WTC11 (cell line): ENCODE measurements at regions not wholly inside any gene's neighbourhood (a gene's known extent, or its start where the extent isn't known, plus 50 kb on each side); places are given as distances from the start of the nearest gene placed in this dataset.

Experiments used
- ATAC-seq: fragments of 200-7000 bp; cut with Tn5 transposase; 2 replicates; pipeline ENCODE4 v1.10.0; 2021; ENCODE audit warnings: mild to moderate bottlenecking, moderate library complexity
- CTCF ChIA-PET: fragments of 300-600 bp; sonication (Branson Sonifier 250); formaldehyde crosslinking; loops from one replicate; lab custom pipeline; 2021; ENCODE audit warnings: antibody characterized with exemption; lab: Charles Lee
- POLR2A ChIA-PET: fragments of 350-600 bp; sonication (Branson Sonifier 250); formaldehyde crosslinking; loops from one replicate; lab custom pipeline; 2021; ENCODE audit warnings: antibody characterized with exemption; lab: Charles Lee
- DNase-seq: peaks from one replicate; pipeline ENCODE4 v3.0.0; 2021; ENCODE audit warnings: low spot score
- H3K27ac Mint-ChIP-seq: 2 replicates; pipeline ENCODE4 v1.8.0; 2021; ENCODE audit warnings: mixed read lengths
- H3K27me3 Mint-ChIP-seq: 2 replicates; pipeline ENCODE4 v1.8.0; 2021; ENCODE audit warnings: low read depth, mild to moderate bottlenecking, moderate library complexity, mixed read lengths
- H3K36me3 Mint-ChIP-seq: 2 replicates; pipeline ENCODE4 v1.8.0; 2021; ENCODE audit warnings: mixed read lengths
- H3K4me1 Mint-ChIP-seq: 2 replicates; pipeline ENCODE4 v1.8.0; 2022; ENCODE audit warnings: mixed read lengths
- H3K4me3 Mint-ChIP-seq: 2 replicates; pipeline ENCODE4 v1.8.0; 2021; ENCODE audit warnings: mild to moderate bottlenecking, moderate library complexity, mixed read lengths
- H3K9me3 Mint-ChIP-seq: 2 replicates; pipeline ENCODE4 v1.8.0; 2021; ENCODE audit warnings: mixed read lengths
- CREM ChIP-seq: sonication (generic); formaldehyde crosslinking; IDR thresholded peaks from 2 replicates; pipeline ENCODE4 v1.8.1; 2022; ENCODE audit warnings: mild to moderate bottlenecking, missing genetic modification reagents, moderate library complexity
- E2F4 ChIP-seq: sonication (generic); formaldehyde crosslinking; IDR thresholded peaks from 2 replicates; pipeline ENCODE4 v1.8.1; 2022; ENCODE audit warnings: low read depth, mild to moderate bottlenecking, moderate library complexity, missing genetic modification reagents, borderline replicate concordance
- ESRRA ChIP-seq: sonication (generic); formaldehyde crosslinking; IDR thresholded peaks from 2 replicates; pipeline ENCODE4 v1.8.1; 2022; ENCODE audit warnings: mild to moderate bottlenecking, missing genetic modification reagents, borderline replicate concordance
- FOXP1 ChIP-seq: sonication (generic); formaldehyde crosslinking; IDR thresholded peaks from 2 replicates; pipeline ENCODE4 v1.8.0; 2022; ENCODE audit warnings: missing genetic modification reagents, mild to moderate bottlenecking, moderate library complexity, borderline replicate concordance
- IRF2 ChIP-seq: sonication (generic); formaldehyde crosslinking; IDR thresholded peaks from 2 replicates; pipeline ENCODE4 v1.8.0; 2022; ENCODE audit warnings: low read depth, missing genetic modification reagents, borderline replicate concordance
- OVOL2 ChIP-seq: fragments of 250-450 bp; sonication (Bioruptor Pico); IDR thresholded peaks from 2 replicates; pipeline ENCODE4 v1.9.0; 2021; ENCODE audit warnings: mild to moderate bottlenecking, borderline replicate concordance
- RELA ChIP-seq: sonication (generic); formaldehyde crosslinking; IDR thresholded peaks from 2 replicates; pipeline ENCODE4 v1.8.1; 2022; ENCODE audit warnings: missing genetic modification reagents, mild to moderate bottlenecking, borderline replicate concordance
- SP1 ChIP-seq: sonication (generic); formaldehyde crosslinking; conservative IDR thresholded peaks from 2 replicates; pipeline ENCODE4 v1.8.1; 2022; ENCODE audit warnings: missing genetic modification reagents
- TEAD1 ChIP-seq: sonication (generic); formaldehyde crosslinking; IDR thresholded peaks from 2 replicates; pipeline ENCODE4 v1.8.0; 2022; ENCODE audit warnings: mild to moderate bottlenecking, missing genetic modification reagents
- USF2 ChIP-seq: sonication (generic); formaldehyde crosslinking; IDR thresholded peaks from 2 replicates; pipeline ENCODE4 v1.8.1; 2023; ENCODE audit warnings: mild to moderate bottlenecking, missing genetic modification reagents, moderate library complexity
- ZNF138 ChIP-seq: sonication (generic); formaldehyde crosslinking; conservative IDR thresholded peaks from 2 replicates; pipeline ENCODE4 v1.8.1; 2022; ENCODE audit warnings: mild to moderate bottlenecking, moderate library complexity, missing genetic modification reagents
- ZNF263 ChIP-seq: sonication (generic); formaldehyde crosslinking; IDR thresholded peaks from 2 replicates; pipeline ENCODE4 v1.8.1; 2022; ENCODE audit warnings: low read depth, mild to moderate bottlenecking, moderate library complexity, missing genetic modification reagents
- ZNF317 ChIP-seq: sonication (generic); formaldehyde crosslinking; IDR thresholded peaks from 2 replicates; pipeline ENCODE4 v1.8.1; 2023; ENCODE audit warnings: low read depth, mild to moderate bottlenecking, moderate library complexity, missing genetic modification reagents, borderline replicate concordance
- ZNF512 ChIP-seq: sonication (generic); formaldehyde crosslinking; IDR thresholded peaks from 2 replicates; pipeline ENCODE4 v1.8.1; 2022; ENCODE audit warnings: missing genetic modification reagents, borderline replicate concordance
- TF ChIP-seq, protein P1 (sequence below): fragments of 200-600 bp; IDR thresholded peaks from 2 replicates; pipeline ENCODE4 v1.8.0; 2022; ENCODE audit warnings: antibody characterized with exemption
- TF ChIP-seq, protein P2 (sequence below): sonication (generic); formaldehyde crosslinking; IDR thresholded peaks from 2 replicates; pipeline ENCODE4 v1.8.1; 2022; ENCODE audit warnings: mild to moderate bottlenecking, missing genetic modification reagents, moderate library complexity, borderline replicate concordance
- TF ChIP-seq, protein P3 (sequence below): fragments of 250-450 bp; sonication (Bioruptor Pico); IDR thresholded peaks from 2 replicates; pipeline ENCODE4 v1.8.0; 2021; ENCODE audit warnings: mild to moderate bottlenecking
- TF ChIP-seq, protein P4 (sequence below): sonication (generic); formaldehyde crosslinking; IDR thresholded peaks from 2 replicates; pipeline ENCODE4 v1.8.1; 2022; ENCODE audit warnings: low read depth, missing genetic modification reagents, borderline replicate concordance

DNA sequence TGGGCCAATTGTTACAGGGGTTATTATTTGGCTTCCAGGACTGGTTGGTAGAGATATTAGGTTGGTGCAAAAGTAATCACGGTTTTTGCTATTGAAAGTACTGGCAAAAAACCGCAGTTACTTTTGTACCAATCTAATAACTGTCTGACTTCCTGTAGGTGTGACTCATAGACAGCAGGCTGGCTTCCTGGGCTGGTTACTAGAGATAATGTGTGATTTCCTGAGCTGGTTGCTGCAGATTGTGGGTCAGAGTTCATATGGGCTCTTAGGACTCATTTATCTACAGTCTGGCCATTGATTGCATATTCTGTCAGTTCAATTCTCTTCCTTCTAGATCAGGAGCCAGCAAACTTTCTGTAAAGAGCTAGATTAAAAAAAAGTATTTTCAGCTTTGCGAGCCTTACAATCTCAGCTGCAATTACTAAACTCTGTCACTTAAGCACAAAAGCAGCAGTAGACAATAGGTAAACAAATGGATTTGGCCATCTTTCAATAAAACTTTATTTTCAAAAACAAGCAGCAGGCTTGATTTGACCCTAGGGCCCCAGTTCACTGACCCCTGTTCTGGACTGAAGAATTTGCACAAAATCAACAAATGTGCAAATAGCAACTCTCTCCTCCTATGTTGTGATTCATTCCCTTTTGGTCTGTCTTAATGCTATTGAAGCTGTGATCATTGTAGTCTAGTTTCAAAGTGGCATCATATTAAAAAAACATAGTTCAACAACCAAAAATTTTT is 50.8 kb upstream of the BOD1L1 start:
- Mint-ChIP-seq H3K4me1 (no peaks in the 10 kb centered on the region), H3K9me3 (peaks cover 6% of the 10 kb centered on the region), H3K36me3 (no peaks in the 10 kb centered on the region), H3K4me3 (no peak overlapping the region), H3K27ac (no peak overlapping the region), H3K27me3 (no peaks in the 10 kb centered on the region)
- DNase-seq (no peak), ATAC-seq (no peak)
- ChIA-PET CTCF (interaction anchor here (0.6 to 0.9 kb wide), 2 partner anchors 586 to 627 kb away, joined by 3 to 7 read pairs; no protein-coding TSS in a partner anchor), POLR2A (no interaction called here)
- TF ChIP-seq IRF2 (CRISPR knock-in tag), result no peak
- TF ChIP-seq TEAD1 (CRISPR knock-in tag), result no peak
- no peak for TF ChIP-seq USF2 (CRISPR knock-in tag)
- TF ChIP-seq CREM, result no peak
- TF ChIP-seq, protein P1, sequence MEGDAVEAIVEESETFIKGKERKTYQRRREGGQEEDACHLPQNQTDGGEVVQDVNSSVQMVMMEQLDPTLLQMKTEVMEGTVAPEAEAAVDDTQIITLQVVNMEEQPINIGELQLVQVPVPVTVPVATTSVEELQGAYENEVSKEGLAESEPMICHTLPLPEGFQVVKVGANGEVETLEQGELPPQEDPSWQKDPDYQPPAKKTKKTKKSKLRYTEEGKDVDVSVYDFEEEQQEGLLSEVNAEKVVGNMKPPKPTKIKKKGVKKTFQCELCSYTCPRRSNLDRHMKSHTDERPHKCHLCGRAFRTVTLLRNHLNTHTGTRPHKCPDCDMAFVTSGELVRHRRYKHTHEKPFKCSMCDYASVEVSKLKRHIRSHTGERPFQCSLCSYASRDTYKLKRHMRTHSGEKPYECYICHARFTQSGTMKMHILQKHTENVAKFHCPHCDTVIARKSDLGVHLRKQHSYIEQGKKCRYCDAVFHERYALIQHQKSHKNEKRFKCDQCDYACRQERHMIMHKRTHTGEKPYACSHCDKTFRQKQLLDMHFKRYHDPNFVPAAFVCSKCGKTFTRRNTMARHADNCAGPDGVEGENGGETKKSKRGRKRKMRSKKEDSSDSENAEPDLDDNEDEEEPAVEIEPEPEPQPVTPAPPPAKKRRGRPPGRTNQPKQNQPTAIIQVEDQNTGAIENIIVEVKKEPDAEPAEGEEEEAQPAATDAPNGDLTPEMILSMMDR, result no peak
- TF ChIP-seq, protein P2, sequence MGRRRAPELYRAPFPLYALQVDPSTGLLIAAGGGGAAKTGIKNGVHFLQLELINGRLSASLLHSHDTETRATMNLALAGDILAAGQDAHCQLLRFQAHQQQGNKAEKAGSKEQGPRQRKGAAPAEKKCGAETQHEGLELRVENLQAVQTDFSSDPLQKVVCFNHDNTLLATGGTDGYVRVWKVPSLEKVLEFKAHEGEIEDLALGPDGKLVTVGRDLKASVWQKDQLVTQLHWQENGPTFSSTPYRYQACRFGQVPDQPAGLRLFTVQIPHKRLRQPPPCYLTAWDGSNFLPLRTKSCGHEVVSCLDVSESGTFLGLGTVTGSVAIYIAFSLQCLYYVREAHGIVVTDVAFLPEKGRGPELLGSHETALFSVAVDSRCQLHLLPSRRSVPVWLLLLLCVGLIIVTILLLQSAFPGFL (CRISPR knock-in tag), result no peak
- no peak for TF ChIP-seq ZNF512 (CRISPR knock-in tag)
- no peak for TF ChIP-seq E2F4 (CRISPR knock-in tag)
- TF ChIP-seq ZNF138 (CRISPR knock-in tag), result no peak
- TF ChIP-seq, protein P3, sequence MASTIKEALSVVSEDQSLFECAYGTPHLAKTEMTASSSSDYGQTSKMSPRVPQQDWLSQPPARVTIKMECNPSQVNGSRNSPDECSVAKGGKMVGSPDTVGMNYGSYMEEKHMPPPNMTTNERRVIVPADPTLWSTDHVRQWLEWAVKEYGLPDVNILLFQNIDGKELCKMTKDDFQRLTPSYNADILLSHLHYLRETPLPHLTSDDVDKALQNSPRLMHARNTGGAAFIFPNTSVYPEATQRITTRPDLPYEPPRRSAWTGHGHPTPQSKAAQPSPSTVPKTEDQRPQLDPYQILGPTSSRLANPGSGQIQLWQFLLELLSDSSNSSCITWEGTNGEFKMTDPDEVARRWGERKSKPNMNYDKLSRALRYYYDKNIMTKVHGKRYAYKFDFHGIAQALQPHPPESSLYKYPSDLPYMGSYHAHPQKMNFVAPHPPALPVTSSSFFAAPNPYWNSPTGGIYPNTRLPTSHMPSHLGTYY (CRISPR knock-in tag), result no peak
- no peak for TF ChIP-seq ZNF317 (CRISPR knock-in tag)
- no peak for TF ChIP-seq ESRRA (CRISPR knock-in tag)
- TF ChIP-seq OVOL2 (CRISPR knock-in tag), result no peak
- TF ChIP-seq, protein P4, sequence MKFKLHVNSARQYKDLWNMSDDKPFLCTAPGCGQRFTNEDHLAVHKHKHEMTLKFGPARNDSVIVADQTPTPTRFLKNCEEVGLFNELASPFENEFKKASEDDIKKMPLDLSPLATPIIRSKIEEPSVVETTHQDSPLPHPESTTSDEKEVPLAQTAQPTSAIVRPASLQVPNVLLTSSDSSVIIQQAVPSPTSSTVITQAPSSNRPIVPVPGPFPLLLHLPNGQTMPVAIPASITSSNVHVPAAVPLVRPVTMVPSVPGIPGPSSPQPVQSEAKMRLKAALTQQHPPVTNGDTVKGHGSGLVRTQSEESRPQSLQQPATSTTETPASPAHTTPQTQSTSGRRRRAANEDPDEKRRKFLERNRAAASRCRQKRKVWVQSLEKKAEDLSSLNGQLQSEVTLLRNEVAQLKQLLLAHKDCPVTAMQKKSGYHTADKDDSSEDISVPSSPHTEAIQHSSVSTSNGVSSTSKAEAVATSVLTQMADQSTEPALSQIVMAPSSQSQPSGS, result no peak
- TF ChIP-seq RELA (CRISPR knock-in tag), result no peak
- no peak for TF ChIP-seq SP1 (CRISPR knock-in tag)
- no peak for TF ChIP-seq ZNF263 (CRISPR knock-in tag)
- no peak for TF ChIP-seq FOXP1
